ENCODE measurements at regions not wholly inside any gene's neighbourhood (a gene's known extent, or its start where the extent isn't known, plus 50 kb on each side); places are given as distances from the start of the nearest gene placed in this dataset.

GRCh38 chr12:92301356-92301755 lies 155.7 kb upstream of the BTG1 start:
- peaks cover 8% of the 10 kb centered on the region for H3K4me1 Mint-ChIP-seq (ENCODE audit: low read depth, unreplicated experiment)
- H3K27me3 Mint-ChIP-seq (ENCODE audit: unreplicated experiment), result no peaks in the 10 kb centered on the region
- H3K27ac Mint-ChIP-seq (ENCODE audit: unreplicated experiment), result no peak overlapping the region

GRCh38 chr12:92300777-92301176 lies 155.1 kb upstream of the BTG1 start:
- Mint-ChIP-seq H3K9me3 (ENCODE audit: unreplicated experiment) (no peaks in the 10 kb centered on the region), H3K27ac (ENCODE audit: unreplicated experiment) (no peak overlapping the region), H3K4me3 (ENCODE audit: unreplicated experiment) (no peak overlapping the region), H3K36me3 (ENCODE audit: unreplicated experiment) (no peaks in the 10 kb centered on the region), H3K4me1 (ENCODE audit: low read depth, unreplicated experiment) (peaks cover 8% of the 10 kb centered on the region), H3K27me3 (ENCODE audit: unreplicated experiment) (no peaks in the 10 kb centered on the region)
- no peak for DNase-seq
- TF ChIP-seq CTCF (IDR thresholded peaks at IDR 0.05; ENCODE audit: partially characterized antibody, unreplicated experiment), result no peak

More at GRCh38 chr12:92301356-92301755, 155.7 kb upstream of the BTG1 start:
- H3K4me3 Mint-ChIP-seq (ENCODE audit: unreplicated experiment), result no peak overlapping the region
- H3K9me3 Mint-ChIP-seq (ENCODE audit: unreplicated experiment), result no peaks in the 10 kb centered on the region
- H3K36me3 Mint-ChIP-seq (ENCODE audit: unreplicated experiment), result no peaks in the 10 kb centered on the region
- no peak for DNase-seq
- TF ChIP-seq CTCF (IDR thresholded peaks at IDR 0.05; ENCODE audit: partially characterized antibody, unreplicated experiment), result no peak

- Mint-ChIP-seq H3K4me3 (ENCODE audit: unreplicated experiment) (no peak overlapping the region), H3K27me3 (ENCODE audit: unreplicated experiment) (no peaks in the 10 kb centered on the region), H3K36me3 (ENCODE audit: unreplicated experiment) (no peaks in the 10 kb centered on the region), H3K4me1 (ENCODE audit: low read depth, unreplicated experiment) (peaks cover 8% of the 10 kb centered on the region), H3K9me3 (ENCODE audit: unreplicated experiment) (no peaks in the 10 kb centered on the region), H3K27ac (ENCODE audit: unreplicated experiment) (no peak overlapping the region)
- no peak for DNase-seq
- TF ChIP-seq CTCF (IDR thresholded peaks at IDR 0.05; ENCODE audit: partially characterized antibody, unreplicated experiment), result no peak
Observed at GRCh38 chr12:92299744-92300143, 154.1 kb upstream of the BTG1 start.

GRCh38 chr12:92299344-92299743 lies 153.7 kb upstream of the BTG1 start:
- peaks cover 6% of the 10 kb centered on the region for H3K4me1 Mint-ChIP-seq (ENCODE audit: low read depth, unreplicated experiment)
- H3K4me3 Mint-ChIP-seq (ENCODE audit: unreplicated experiment), result no peak overlapping the region
- no peak for DNase-seq
- H3K9me3 Mint-ChIP-seq (ENCODE audit: unreplicated experiment), result no peaks in the 10 kb centered on the region
- H3K36me3 Mint-ChIP-seq (ENCODE audit: unreplicated experiment), result no peaks in the 10 kb centered on the region
- no peak overlapping the region for H3K27ac Mint-ChIP-seq (ENCODE audit: unreplicated experiment)
- H3K27me3 Mint-ChIP-seq (ENCODE audit: unreplicated experiment), result no peaks in the 10 kb centered on the region
- no peak for TF ChIP-seq CTCF (IDR thresholded peaks at IDR 0.05; ENCODE audit: partially characterized antibody, unreplicated experiment)

GRCh38 chr12:92297932-92298696 lies 152.5 kb upstream of the BTG1 start:
- Mint-ChIP-seq H3K4me3 (ENCODE audit: unreplicated experiment) (no peak overlapping the region), H3K9me3 (ENCODE audit: unreplicated experiment) (no peaks in the 10 kb centered on the region), H3K36me3 (ENCODE audit: unreplicated experiment) (no peaks in the 10 kb centered on the region), H3K27ac (ENCODE audit: unreplicated experiment) (no peak overlapping the region), H3K27me3 (ENCODE audit: unreplicated experiment) (no peaks in the 10 kb centered on the region), H3K4me1 (ENCODE audit: low read depth, unreplicated experiment) (no peaks in the 10 kb centered on the region)
- DNase-seq, result no peak
- no peak for TF ChIP-seq CTCF (IDR thresholded peaks at IDR 0.05; ENCODE audit: partially characterized antibody, unreplicated experiment)
